ENCODE measurements at regions not wholly inside any gene's neighbourhood (a gene's known extent, or its start where the extent isn't known, plus 50 kb on each side); places are given as distances from the start of the nearest gene placed in this dataset.

- TF ChIP-seq POLR2A (IDR thresholded peaks at IDR 0.05) = no peak
- TF ChIP-seq CTCF (IDR thresholded peaks at IDR 0.05) = no peak
Observed at GRCh38 chr18:57909620-57910019, 106.5 kb upstream of the ATP8B1 start.

Data from breast epithelium (tissue), 3 donors.